ENCODE measurements at regions not wholly inside any gene's neighbourhood (a gene's known extent, or its start where the extent isn't known, plus 50 kb on each side); places are given as distances from the start of the nearest gene placed in this dataset.

GRCh38 chr11:130571519-130571918 lies 123.1 kb downstream of the ADAMTS15 start:
- DNase-seq: no peak
- Histone ChIP-seq H3K36me3 (no peaks in the 10 kb centered on the region), H3K27me3 (no peaks in the 10 kb centered on the region), H3K4me3 (no peak overlapping the region), H3K4me1 (ENCODE audit: insufficient read depth) (no peaks in the 10 kb centered on the region), H3K9me3 (no peaks in the 10 kb centered on the region), H3K27ac (no peak overlapping the region)
- intact Hi-C loops (cut with DNase I): no loop called here
- TF ChIP-seq, protein P1, sequence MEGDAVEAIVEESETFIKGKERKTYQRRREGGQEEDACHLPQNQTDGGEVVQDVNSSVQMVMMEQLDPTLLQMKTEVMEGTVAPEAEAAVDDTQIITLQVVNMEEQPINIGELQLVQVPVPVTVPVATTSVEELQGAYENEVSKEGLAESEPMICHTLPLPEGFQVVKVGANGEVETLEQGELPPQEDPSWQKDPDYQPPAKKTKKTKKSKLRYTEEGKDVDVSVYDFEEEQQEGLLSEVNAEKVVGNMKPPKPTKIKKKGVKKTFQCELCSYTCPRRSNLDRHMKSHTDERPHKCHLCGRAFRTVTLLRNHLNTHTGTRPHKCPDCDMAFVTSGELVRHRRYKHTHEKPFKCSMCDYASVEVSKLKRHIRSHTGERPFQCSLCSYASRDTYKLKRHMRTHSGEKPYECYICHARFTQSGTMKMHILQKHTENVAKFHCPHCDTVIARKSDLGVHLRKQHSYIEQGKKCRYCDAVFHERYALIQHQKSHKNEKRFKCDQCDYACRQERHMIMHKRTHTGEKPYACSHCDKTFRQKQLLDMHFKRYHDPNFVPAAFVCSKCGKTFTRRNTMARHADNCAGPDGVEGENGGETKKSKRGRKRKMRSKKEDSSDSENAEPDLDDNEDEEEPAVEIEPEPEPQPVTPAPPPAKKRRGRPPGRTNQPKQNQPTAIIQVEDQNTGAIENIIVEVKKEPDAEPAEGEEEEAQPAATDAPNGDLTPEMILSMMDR (IDR thresholded peaks at IDR 0.05): no peak
- TF ChIP-seq EP300 (IDR thresholded peaks at IDR 0.05) (no peak), POLR2A (IDR thresholded peaks at IDR 0.05) (no peak)
- WGBS, 3 donors: 90 to 98% (median 97%) methylated on average over 1 of the region's 1 CpG

DNA sequence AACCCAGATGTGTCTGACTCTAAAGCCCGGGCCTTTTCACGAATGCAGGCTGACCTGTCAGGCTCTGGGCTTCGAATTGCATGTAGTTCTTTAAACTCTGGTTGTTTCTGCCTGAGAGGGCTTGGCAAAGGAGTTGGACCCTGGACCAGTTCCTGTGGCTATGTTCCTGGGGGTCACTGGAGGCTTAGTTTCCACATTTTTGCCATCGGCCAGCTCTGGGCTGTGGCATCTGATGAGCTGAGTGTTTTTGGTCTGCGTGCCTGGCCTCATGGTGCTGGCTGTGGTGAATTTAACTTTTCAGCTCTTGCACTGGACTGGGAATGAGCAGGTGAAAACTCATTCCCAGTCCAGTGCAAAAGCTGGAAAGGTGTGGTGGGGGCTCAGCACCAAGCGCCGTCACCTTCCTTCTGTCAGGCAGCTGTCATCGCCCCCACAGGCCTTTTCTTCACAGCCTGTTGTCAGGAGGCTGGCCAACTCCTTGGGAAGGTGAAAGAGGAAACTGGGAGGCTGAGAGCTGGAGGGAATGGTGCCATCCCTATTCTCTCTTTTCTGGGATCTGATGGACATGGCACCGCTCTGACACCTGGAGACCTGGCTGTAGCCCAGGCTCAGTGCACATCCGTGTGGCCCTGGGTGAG lies 123.6 kb downstream of the ADAMTS15 start:
- H3K9me3 ChIP-seq: no peaks in the 10 kb centered on the region
- no peak overlapping the region for H3K27ac ChIP-seq
- no peaks in the 10 kb centered on the region for H3K27me3 ChIP-seq
- no peak for TF ChIP-seq EP300 (IDR thresholded peaks at IDR 0.05)
- TF ChIP-seq, protein P1 (IDR thresholded peaks at IDR 0.05): no peak
- TF ChIP-seq POLR2A (IDR thresholded peaks at IDR 0.05): no peak
- H3K36me3 ChIP-seq: no peaks in the 10 kb centered on the region
- no peak overlapping the region for H3K4me3 ChIP-seq
- intact Hi-C loops (cut with DNase I): no loop called here
- no peaks in the 10 kb centered on the region for H3K4me1 ChIP-seq (ENCODE audit: insufficient read depth)
- 78 to 81% (median 81%) methylated on average over 10 of the region's 10 CpGs for WGBS, 3 donors
- no peak for DNase-seq

DNA sequence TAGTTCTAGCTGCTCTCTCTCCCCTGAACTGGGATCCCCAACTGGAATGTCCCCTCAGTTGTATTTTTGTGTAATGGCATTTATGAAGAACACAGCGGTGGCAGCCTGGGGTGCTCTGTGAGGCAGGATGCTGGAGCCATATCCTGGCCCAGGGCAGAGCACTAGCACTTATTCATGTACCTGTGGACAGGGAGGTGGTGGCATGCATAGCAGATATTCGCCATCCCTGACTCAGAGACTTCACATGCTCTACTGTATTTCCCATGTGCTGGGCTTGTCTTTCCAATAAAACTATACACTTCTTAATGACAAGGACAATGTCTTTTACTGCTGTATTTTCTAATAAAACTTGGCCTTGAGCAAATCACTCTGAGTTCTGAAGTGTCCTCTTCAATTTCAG lies 125.3 kb downstream of the ADAMTS15 start:
- no peaks in the 10 kb centered on the region for H3K4me1 ChIP-seq (ENCODE audit: insufficient read depth)
- WGBS, 3 donors: 94 to 100% (median 99%) methylated on average over 2 of the region's 2 CpGs
- intact Hi-C loops (cut with DNase I): no loop called here

GRCh38 chr11:130574740-130575139 lies 126.3 kb downstream of the ADAMTS15 start:
- Histone ChIP-seq H3K27ac (no peak overlapping the region), H3K27me3 (no peaks in the 10 kb centered on the region), H3K4me1 (ENCODE audit: insufficient read depth) (no peaks in the 10 kb centered on the region), H3K4me3 (no peak overlapping the region), H3K36me3 (no peaks in the 10 kb centered on the region), H3K9me3 (no peaks in the 10 kb centered on the region)
- WGBS, 3 donors: 70 to 80% (median 72%) methylated on average over 2 of the region's 2 CpGs
- DNase-seq: no peak
- intact Hi-C loops (cut with DNase I): no loop called here
- TF ChIP-seq EP300 (IDR thresholded peaks at IDR 0.05) (no peak), POLR2A (IDR thresholded peaks at IDR 0.05) (no peak)
- TF ChIP-seq, protein P1 (IDR thresholded peaks at IDR 0.05): no peak

More for the DNA sequence above, 125.3 kb downstream of the ADAMTS15 start:
- no peak overlapping the region for H3K4me3 ChIP-seq
- H3K27ac ChIP-seq: no peak overlapping the region
- TF ChIP-seq, protein P1 (IDR thresholded peaks at IDR 0.05): no peak
- TF ChIP-seq EP300 (IDR thresholded peaks at IDR 0.05): no peak
- TF ChIP-seq POLR2A (IDR thresholded peaks at IDR 0.05): no peak
- no peaks in the 10 kb centered on the region for H3K36me3 ChIP-seq
- no peaks in the 10 kb centered on the region for H3K27me3 ChIP-seq
- no peak for DNase-seq
- no peaks in the 10 kb centered on the region for H3K9me3 ChIP-seq

Data from ovary (tissue), 7 donors.